Hepatocyte (in vitro differentiated cells): ENCODE measurements at regions not wholly inside any gene's neighbourhood (a gene's known extent, or its start where the extent isn't known, plus 50 kb on each side); places are given as distances from the start of the nearest gene placed in this dataset.

Source experiments
- EZH2 ChIP-seq: fragments of 200-600 bp; sonication (generic); IDR thresholded peaks from 2 replicates; pipeline ENCODE4 v1.6.1; 2016; ENCODE audit warnings: antibody characterized with exemption, mild to moderate bottlenecking, borderline replicate concordance
- EZH2phosphoT487 ChIP-seq: fragments of 200-600 bp; sonication (generic); IDR thresholded peaks from one replicate; pipeline ENCODE4 v1.6.1; 2018; ENCODE audit warnings: antibody characterized with exemption, mild to moderate bottlenecking, low read depth, moderate library complexity; ENCODE audit not compliant: unreplicated experiment, severe bottlenecking
- TF ChIP-seq, protein P1 (sequence below): fragments of 200-600 bp; sonication (generic); IDR thresholded peaks from 2 replicates; pipeline ENCODE4 v1.5.1; 2016; ENCODE audit warnings: antibody characterized with exemption, mild to moderate bottlenecking; ENCODE audit not compliant: poor library complexity

DNA sequence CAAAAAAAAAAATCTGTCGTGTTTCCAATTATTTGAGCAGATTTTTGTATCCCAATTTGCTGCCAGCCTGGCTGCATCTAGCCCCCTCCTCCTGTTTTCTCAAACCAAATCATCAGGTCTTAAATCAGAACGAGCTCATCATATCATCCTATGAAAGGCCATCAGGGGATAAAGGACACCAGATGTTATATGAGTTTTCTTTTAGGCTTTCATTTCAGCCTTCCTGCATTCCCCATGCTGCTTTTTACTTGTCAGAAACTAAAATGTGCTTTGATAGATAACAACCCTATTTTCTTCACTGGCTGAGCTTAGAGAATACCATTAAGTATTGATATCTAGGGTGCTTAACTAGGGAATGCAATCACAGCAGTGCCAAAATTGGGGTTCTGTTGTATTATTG is 968.4 kb upstream of the SLC35B3 start:
- no peak for TF ChIP-seq EZH2
- TF ChIP-seq, protein P1, sequence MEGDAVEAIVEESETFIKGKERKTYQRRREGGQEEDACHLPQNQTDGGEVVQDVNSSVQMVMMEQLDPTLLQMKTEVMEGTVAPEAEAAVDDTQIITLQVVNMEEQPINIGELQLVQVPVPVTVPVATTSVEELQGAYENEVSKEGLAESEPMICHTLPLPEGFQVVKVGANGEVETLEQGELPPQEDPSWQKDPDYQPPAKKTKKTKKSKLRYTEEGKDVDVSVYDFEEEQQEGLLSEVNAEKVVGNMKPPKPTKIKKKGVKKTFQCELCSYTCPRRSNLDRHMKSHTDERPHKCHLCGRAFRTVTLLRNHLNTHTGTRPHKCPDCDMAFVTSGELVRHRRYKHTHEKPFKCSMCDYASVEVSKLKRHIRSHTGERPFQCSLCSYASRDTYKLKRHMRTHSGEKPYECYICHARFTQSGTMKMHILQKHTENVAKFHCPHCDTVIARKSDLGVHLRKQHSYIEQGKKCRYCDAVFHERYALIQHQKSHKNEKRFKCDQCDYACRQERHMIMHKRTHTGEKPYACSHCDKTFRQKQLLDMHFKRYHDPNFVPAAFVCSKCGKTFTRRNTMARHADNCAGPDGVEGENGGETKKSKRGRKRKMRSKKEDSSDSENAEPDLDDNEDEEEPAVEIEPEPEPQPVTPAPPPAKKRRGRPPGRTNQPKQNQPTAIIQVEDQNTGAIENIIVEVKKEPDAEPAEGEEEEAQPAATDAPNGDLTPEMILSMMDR, result no peak
- no peak for TF ChIP-seq EZH2phosphoT487
